T-cell (primary cell): ENCODE measurements at regions not wholly inside any gene's neighbourhood (a gene's known extent, or its start where the extent isn't known, plus 50 kb on each side); places are given as distances from the start of the nearest gene placed in this dataset.

Experiments used
- ATAC-seq, 4 experiments: fragments of 200-7000 bp in 3 of 4; fragments of 150-1000 bp in 1 of 4; cut with Tn5 transposase; replicated peaks in 1 of 4; 1 replicate in 3 of 4; 2 replicates in 1 of 4; pipeline ENCODE4 v1.10.0; 2021; ENCODE audit warnings: moderate library complexity in 3 of 4, mild to moderate bottlenecking in 2 of 4, moderate number of reproducible peaks in 1 of 4
- CTCF ChIA-PET, 2 donors: fragments of 300-600 bp; sonication (Branson Sonifier 250); formaldehyde crosslinking; loops; one replicate each; lab custom pipeline; 2022; ENCODE audit warnings: antibody characterized with exemption in 2 of 2; lab: Charles Lee
- POLR2A ChIA-PET, 2 donors: fragments of 300-600 bp; sonication (Branson Sonifier 250); formaldehyde crosslinking; loops; one replicate each; lab custom pipeline; 2022; ENCODE audit warnings: antibody characterized with exemption in 2 of 2; lab: Charles Lee
- DNase-seq, 35 experiments: peaks; one replicate each; pipeline versions ENCODE4 v3.0.0 to v3.0.0-alpha.2; 2013 to 2023
- H3K27ac ChIP-seq: one replicate; pipeline ENCODE4 v1.5.1; 2013; ENCODE audit warnings: low read length
- H3K27me3 ChIP-seq, 2 experiments: replicated peaks in 1 of 2; 1 replicate in 1 of 2; 2 replicates in 1 of 2; pipeline versions ENCODE4 v1.6.1 to v1.7.0; 2013; ENCODE audit warnings: low read length in 1 of 2, mixed read lengths in 1 of 2; ENCODE audit not compliant: control insufficient read depth in 2 of 2, insufficient read depth in 2 of 2; ENCODE audit errors: extremely low read depth in 1 of 2
- H3K36me3 ChIP-seq, 2 donors: 1 replicate in 1 of 2; 2 replicates in 1 of 2; pipeline versions ENCODE4 v1.6.1 to v1.7.0; 2013; ENCODE audit warnings: low read length in 1 of 2; ENCODE audit not compliant: control insufficient read depth in 2 of 2, insufficient read depth in 1 of 2; ENCODE audit errors: extremely low read depth in 1 of 2
- H3K4me1 ChIP-seq, 2 experiments: 1 replicate in 1 of 2; 2 replicates in 1 of 2; pipeline versions ENCODE4 v1.6.1 to v1.7.0; 2013; ENCODE audit warnings: low read length in 2 of 2, mixed read lengths in 1 of 2; ENCODE audit not compliant: insufficient read depth in 2 of 2, control insufficient read depth in 1 of 2; ENCODE audit errors: extremely low read depth in 1 of 2
- H3K4me3 ChIP-seq, 2 donors: 1 replicate in 1 of 2; 2 replicates in 1 of 2; pipeline versions ENCODE4 v1.5.1 to v1.7.0; 2013; ENCODE audit warnings: mild to moderate bottlenecking in 2 of 2, low read length in 1 of 2, moderate library complexity in 1 of 2; ENCODE audit not compliant: control insufficient read depth in 1 of 2; ENCODE audit errors: extremely low read depth in 1 of 2
- H3K9me3 ChIP-seq: 2 replicates; pipeline ENCODE4 v1.7.0; 2013
- H3K27ac Mint-ChIP-seq, 2 donors: one replicate each; pipeline ENCODE4 v1.8.0; 2020 to 2021; ENCODE audit warnings: mild to moderate bottlenecking in 2 of 2, mixed read lengths in 2 of 2
- H3K27me3 Mint-ChIP-seq, 2 donors: one replicate each; pipeline ENCODE4 v1.8.0; 2021 to 2022; ENCODE audit warnings: mixed read lengths in 2 of 2
- H3K36me3 Mint-ChIP-seq: one replicate; pipeline ENCODE4 v1.8.0; 2021; ENCODE audit warnings: mixed read lengths
- H3K4me1 Mint-ChIP-seq, 3 donors: one replicate each; pipeline ENCODE4 v1.8.0; 2020 to 2022; ENCODE audit warnings: mixed read lengths in 3 of 3, mild to moderate bottlenecking in 1 of 3
- H3K4me3 Mint-ChIP-seq, 3 donors: one replicate each; pipeline ENCODE4 v1.8.0; 2020 to 2022; ENCODE audit warnings: mild to moderate bottlenecking in 3 of 3, mixed read lengths in 3 of 3, moderate library complexity in 3 of 3
- H3K9me3 Mint-ChIP-seq, 3 donors: one replicate each; pipeline ENCODE4 v1.8.0; 2020 to 2022; ENCODE audit warnings: mixed read lengths in 3 of 3
- WGBS: methylation state at CpG from one replicate; pipeline ENCODE4 v1.1.5; 2013; ENCODE audit warnings: missing lambda C conversion rate; ENCODE audit not compliant: insufficient coverage; 5-methylcytosine and 5-hydroxymethylcytosine counted together

GRCh38 chr1:113281550-113281949 lies 108.8 kb upstream of the MAGI3 start:
- no peaks in the 10 kb centered on the region for H3K4me1 Mint-ChIP-seq
- H3K27me3 Mint-ChIP-seq, result peaks cover 19 to 23% of the 10 kb centered on the region in 2 donors

DNA sequence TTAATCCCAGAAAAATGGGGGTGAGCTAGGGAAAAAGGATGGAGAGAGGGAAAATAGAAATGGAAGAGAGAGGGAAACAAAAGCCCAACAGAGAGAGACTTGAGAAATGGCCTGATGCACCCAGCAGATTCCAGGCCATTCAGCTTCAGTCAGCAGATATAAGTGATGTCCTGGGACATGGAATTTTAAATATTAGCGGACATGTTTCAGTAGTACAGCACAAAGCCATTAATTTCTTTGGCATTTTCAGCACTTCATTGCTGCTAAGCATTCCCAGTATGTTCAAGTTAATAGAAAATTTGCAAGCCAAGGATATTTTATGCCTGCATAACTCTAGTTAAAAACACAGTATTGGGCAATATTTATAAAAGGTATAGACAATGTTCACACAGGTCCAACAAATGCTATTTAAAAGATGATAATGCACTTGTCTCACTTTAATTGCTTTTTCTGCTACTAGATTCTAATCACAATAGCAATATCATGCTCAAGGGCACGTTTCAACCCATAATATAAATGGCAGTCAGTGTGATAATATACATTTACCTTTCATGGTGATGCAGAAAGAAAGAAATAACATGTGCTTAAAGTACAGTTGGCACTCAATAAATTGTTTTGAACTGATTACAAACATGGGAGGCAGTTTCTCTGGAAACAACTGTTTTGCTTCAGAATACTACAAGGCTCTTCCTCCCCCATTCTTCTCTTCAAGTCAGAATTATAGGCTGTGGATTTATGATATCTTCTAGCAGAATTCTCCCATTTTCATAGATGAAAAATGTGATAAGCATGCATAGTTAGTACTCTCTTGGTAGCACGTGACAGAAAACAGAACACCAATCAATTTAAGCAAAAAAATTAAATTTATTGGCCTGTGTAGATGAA lies 108.1 kb upstream of the MAGI3 start:
- WGBS, result no CpG with 5 or more reads among the region's 3 CpGs
- Mint-ChIP-seq H3K4me1 (no peaks in the 10 kb centered on the region), H3K9me3 (no peaks in the 10 kb centered on the region), H3K27ac (no peak overlapping the region), H3K4me3 (no peak overlapping the region), H3K36me3 (no peaks in the 10 kb centered on the region), H3K27me3 (peaks cover 19 to 23% of the 10 kb centered on the region in 2 donors)
- Histone ChIP-seq H3K27ac (no peak overlapping the region), H3K27me3 (peaks cover 0 to 3% of the 10 kb centered on the region in 2 experiments), H3K9me3 (no peaks in the 10 kb centered on the region), H3K4me3 (no peak overlapping the region), H3K4me1 (no peaks in the 10 kb centered on the region), H3K36me3 (no peaks in the 10 kb centered on the region)
- ChIA-PET POLR2A (no interaction called here), CTCF (no interaction called here)
- ATAC-seq (no peak), DNase-seq (no peak)

More at GRCh38 chr1:113281550-113281949, 108.8 kb upstream of the MAGI3 start:
- H3K9me3 ChIP-seq, result no peaks in the 10 kb centered on the region
- H3K4me1 ChIP-seq, result no peaks in the 10 kb centered on the region
- no peak overlapping the region for H3K4me3 Mint-ChIP-seq
- no peaks in the 10 kb centered on the region for H3K36me3 ChIP-seq
- H3K27ac Mint-ChIP-seq, result no peak overlapping the region
- H3K36me3 Mint-ChIP-seq, result no peaks in the 10 kb centered on the region
- no peak for DNase-seq
- peaks cover 0 to 3% of the 10 kb centered on the region in 2 experiments for H3K27me3 ChIP-seq
- ATAC-seq, result no peak
- ChIA-PET POLR2A (no interaction called here), CTCF (no interaction called here)
- H3K4me3 ChIP-seq, result no peak overlapping the region
- H3K27ac ChIP-seq, result no peak overlapping the region
- H3K9me3 Mint-ChIP-seq, result no peaks in the 10 kb centered on the region

DNA sequence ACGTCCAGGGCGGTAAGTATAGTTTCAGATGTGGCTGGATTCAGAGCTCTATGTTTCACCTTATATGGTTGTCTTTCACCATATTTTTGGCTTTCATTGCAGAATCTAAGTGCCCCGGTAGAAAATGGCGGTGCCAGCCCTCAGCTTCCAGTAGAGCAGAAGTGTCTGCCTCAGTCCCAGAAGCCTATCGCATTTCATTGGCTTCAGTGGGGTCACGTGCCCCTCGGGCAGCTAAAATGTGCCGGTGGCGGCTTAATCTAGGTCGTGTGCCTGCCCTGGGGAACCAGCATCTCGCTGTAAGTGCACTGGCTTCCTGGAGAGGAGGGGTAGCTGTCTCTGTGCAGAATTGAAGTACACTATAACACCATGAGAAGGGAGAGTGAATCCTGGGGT lies 107.4 kb upstream of the MAGI3 start:
- Histone ChIP-seq H3K27me3 (peaks cover 0 to 3% of the 10 kb centered on the region in 2 experiments), H3K4me3 (no peak overlapping the region), H3K27ac (no peak overlapping the region), H3K9me3 (no peaks in the 10 kb centered on the region), H3K36me3 (no peaks in the 10 kb centered on the region), H3K4me1 (no peaks in the 10 kb centered on the region)
- H3K27ac Mint-ChIP-seq, result no peak overlapping the region
- no peaks in the 10 kb centered on the region for H3K4me1 Mint-ChIP-seq
- H3K4me3 Mint-ChIP-seq, result no peak overlapping the region
- no peaks in the 10 kb centered on the region for H3K36me3 Mint-ChIP-seq
- DNase-seq (no peak), ATAC-seq (no peak)
- H3K27me3 Mint-ChIP-seq, result peaks cover 17 to 23% of the 10 kb centered on the region in 2 donors
- ChIA-PET CTCF (no interaction called here), POLR2A (no interaction called here)
- WGBS, result 86% methylated on average over 5 of the region's 11 CpGs
- no peaks in the 10 kb centered on the region for H3K9me3 Mint-ChIP-seq

DNA sequence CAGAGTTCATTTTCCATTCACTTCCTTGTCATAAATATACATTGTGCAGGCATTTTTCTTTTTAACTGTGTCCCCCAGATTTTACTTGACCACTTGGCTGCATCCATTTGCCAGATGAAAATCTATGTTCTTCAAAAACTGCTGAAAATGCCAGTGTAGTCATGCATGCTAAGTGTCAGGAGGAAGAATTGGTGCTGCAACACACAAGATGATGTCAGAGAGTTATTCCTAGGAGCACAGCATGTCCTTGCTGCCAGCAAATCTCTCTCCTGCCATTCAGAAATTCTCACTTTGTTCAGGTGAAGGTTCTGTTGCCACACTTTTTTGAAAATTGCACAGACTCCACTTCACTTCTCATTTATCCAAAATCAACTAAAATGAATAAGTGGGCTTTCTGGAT lies 106.4 kb upstream of the MAGI3 start:
- no peak for ATAC-seq
- Histone ChIP-seq H3K27me3 (peaks cover 0 to 3% of the 10 kb centered on the region in 2 experiments), H3K27ac (no peak overlapping the region), H3K9me3 (no peaks in the 10 kb centered on the region), H3K4me1 (no peaks in the 10 kb centered on the region), H3K36me3 (no peaks in the 10 kb centered on the region), H3K4me3 (no peak overlapping the region)
- Mint-ChIP-seq H3K9me3 (no peaks in the 10 kb centered on the region), H3K27me3 (peaks cover 17 to 25% of the 10 kb centered on the region in 2 donors), H3K4me1 (no peaks in the 10 kb centered on the region), H3K27ac (no peak overlapping the region), H3K36me3 (no peaks in the 10 kb centered on the region), H3K4me3 (no peak overlapping the region)
- POLR2A ChIA-PET, result no interaction called here
- no peak for DNase-seq
- CTCF ChIA-PET, result no interaction called here

DNA sequence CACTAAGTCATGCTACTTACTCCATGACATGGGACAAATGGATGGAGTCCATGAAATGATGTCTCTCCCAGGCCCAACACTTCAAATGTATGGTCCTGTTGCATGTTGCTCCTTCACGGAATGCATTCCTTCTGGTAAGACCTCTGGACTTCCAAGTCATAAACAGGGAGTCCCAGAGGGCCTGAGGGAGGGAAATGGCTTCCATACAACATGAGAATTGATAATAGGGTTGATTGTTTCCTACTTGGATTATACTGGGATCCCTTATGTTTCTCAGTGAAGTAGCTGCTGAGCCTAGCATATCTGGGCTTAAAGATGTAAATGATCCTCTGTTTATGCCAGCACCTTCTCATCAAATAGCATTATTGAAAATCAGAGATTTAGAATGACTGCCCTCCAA lies 104.2 kb upstream of the MAGI3 start:
- ATAC-seq, result no peak
- H3K4me3 ChIP-seq, result no peak overlapping the region
- no peaks in the 10 kb centered on the region for H3K36me3 ChIP-seq
- peaks cover 0 to 3% of the 10 kb centered on the region in 2 experiments for H3K27me3 ChIP-seq
- CTCF ChIA-PET, result no interaction called here
- no peaks in the 10 kb centered on the region for H3K9me3 ChIP-seq
- peaks cover 12 to 20% of the 10 kb centered on the region in 2 donors for H3K27me3 Mint-ChIP-seq
- H3K27ac ChIP-seq, result no peak overlapping the region
- no peak for DNase-seq
- WGBS, result no CpG with 5 or more reads among the region's 1 CpG
- H3K4me3 Mint-ChIP-seq, result no peak overlapping the region
- POLR2A ChIA-PET, result no interaction called here
- no peaks in the 10 kb centered on the region for H3K4me1 ChIP-seq
- no peaks in the 10 kb centered on the region for H3K36me3 Mint-ChIP-seq
- H3K27ac Mint-ChIP-seq, result no peak overlapping the region
- no peaks in the 10 kb centered on the region for H3K4me1 Mint-ChIP-seq
- peaks cover 0 to 6% (median 0%) of the 10 kb centered on the region in 3 donors for H3K9me3 Mint-ChIP-seq

GRCh38 chr1:113291777-113292602 lies 98.3 kb upstream of the MAGI3 start:
- H3K27me3 ChIP-seq, result peaks cover 0 to 9% of the 10 kb centered on the region in 2 experiments
- DNase-seq (no peak), ATAC-seq (no peak)
- H3K4me3 Mint-ChIP-seq, result no peak overlapping the region
- no peak overlapping the region for H3K4me3 ChIP-seq
- POLR2A ChIA-PET, result no interaction called here
- no CpG with 5 or more reads among the region's 9 CpGs for WGBS
- H3K27ac Mint-ChIP-seq, result no peak overlapping the region
- H3K36me3 Mint-ChIP-seq, result no peaks in the 10 kb centered on the region
- H3K27ac ChIP-seq, result no peak overlapping the region
- no peaks in the 10 kb centered on the region for H3K36me3 ChIP-seq
- H3K9me3 Mint-ChIP-seq, result peaks cover 0 to 6% (median 0%) of the 10 kb centered on the region in 3 donors
- H3K4me1 ChIP-seq, result no peaks in the 10 kb centered on the region
- no peaks in the 10 kb centered on the region for H3K4me1 Mint-ChIP-seq
- CTCF ChIA-PET, result no interaction called here
- H3K27me3 Mint-ChIP-seq, result peaks cover 27 to 40% of the 10 kb centered on the region in 2 donors
- no peaks in the 10 kb centered on the region for H3K9me3 ChIP-seq
